Endothelial cell of umbilical vein (primary cell): ENCODE measurements at regions not wholly inside any gene's neighbourhood (a gene's known extent, or its start where the extent isn't known, plus 50 kb on each side); places are given as distances from the start of the nearest gene placed in this dataset.

Source experiments
- CTCF ChIP-seq, 2 donors: IDR thresholded peaks; 1 replicate in 1 of 2; 2 replicates in 1 of 2; pipeline ENCODE4 v1.5.1; 2011; ENCODE audit warnings: low read length in 2 of 2, mild to moderate bottlenecking in 2 of 2, moderate library complexity in 2 of 2, control low read depth in 1 of 2, inconsistent platforms in 1 of 2, low read depth in 1 of 2; ENCODE audit not compliant: insufficient read depth in 1 of 2; ENCODE audit errors: extremely low read depth in 1 of 2
- EZH2 ChIP-seq: IDR thresholded peaks from 2 replicates; pipeline ENCODE4 v1.6.1; 2012; ENCODE audit warnings: borderline replicate concordance, low read depth, mild to moderate bottlenecking, moderate library complexity, low read length, inconsistent platforms; ENCODE audit not compliant: severe bottlenecking
- JUN ChIP-seq: IDR thresholded peaks from 2 replicates; pipeline ENCODE4 v1.6.1; 2011; ENCODE audit warnings: borderline replicate concordance, low read depth; ENCODE audit not compliant: insufficient read length, insufficient read depth
- MAX ChIP-seq: IDR thresholded peaks from 2 replicates; pipeline ENCODE4 v1.6.1; 2011; ENCODE audit not compliant: insufficient read depth, insufficient read length
- POLR2A ChIP-seq: IDR thresholded peaks from 2 replicates; pipeline ENCODE4 v1.6.1; 2012; ENCODE audit warnings: low read depth, mild to moderate bottlenecking, control low read depth, low read length

GRCh38 chr5:97877588-97877987, 694.5 kb upstream of the RIOK2 start:
- TF ChIP-seq CTCF (IDR thresholded peaks at IDR 0.05; ENCODE audit: extremely low read depth in 1 of 2, insufficient read depth in 1 of 2, low read depth in 1 of 2, low read length in 2 of 2) (no peak), JUN (no peak), EZH2 (no peak), MAX (no peak), POLR2A (no peak)
